ENCODE measurements at regions not wholly inside any gene's neighbourhood (a gene's known extent, or its start where the extent isn't known, plus 50 kb on each side); places are given as distances from the start of the nearest gene placed in this dataset.

- no peak overlapping the region for H2AFZ ChIP-seq (ENCODE audit: low read length)
- no peak overlapping the region for H3K4me2 ChIP-seq (ENCODE audit: low read length)
- no peaks in the 10 kb centered on the region for H4K20me1 ChIP-seq (ENCODE audit: insufficient read depth, low read length)
- no peak for TF ChIP-seq EZH2 (IDR thresholded peaks at IDR 0.05; ENCODE audit: borderline replicate concordance, low read length)
- TF ChIP-seq CTCF (IDR thresholded peaks at IDR 0.05; ENCODE audit: low read length): no peak
- no peak overlapping the region for H3K4me3 ChIP-seq (ENCODE audit: low read depth, low read length, poor library complexity, severe bottlenecking)
- H3K36me3 ChIP-seq (ENCODE audit: insufficient read depth, low read length): no peaks in the 10 kb centered on the region
- no peaks in the 10 kb centered on the region for H3K4me1 ChIP-seq (ENCODE audit: insufficient read depth, low read length, severe bottlenecking)
- no peaks in the 10 kb centered on the region for H3F3A ChIP-seq (ENCODE audit: insufficient read depth, low read length)
- no peak overlapping the region for H3K27ac ChIP-seq (ENCODE audit: low read depth, low read length, poor library complexity, severe bottlenecking)
- H3K79me2 ChIP-seq (ENCODE audit: insufficient read depth, low read length): no peaks in the 10 kb centered on the region
- H3K9ac ChIP-seq (ENCODE audit: low read length): no peak overlapping the region
- H3K9me3 ChIP-seq (ENCODE audit: low read length): no peaks in the 10 kb centered on the region
- H3K9me2 ChIP-seq (ENCODE audit: low read depth, low read length): no peaks in the 10 kb centered on the region
- no peaks in the 10 kb centered on the region for H3K27me3 ChIP-seq (ENCODE audit: insufficient read depth, low read length)
Observed at GRCh38 chr12:131557078-131557709, 153.7 kb upstream of the SFSWAP start.

- H3K27me3 ChIP-seq (ENCODE audit: insufficient read depth, low read length): no peaks in the 10 kb centered on the region
- H2AFZ ChIP-seq (ENCODE audit: low read length): no peak overlapping the region
- no peaks in the 10 kb centered on the region for H3K9me2 ChIP-seq (ENCODE audit: low read depth, low read length)
Observed at GRCh38 chr12:131559517-131560516, 151.1 kb upstream of the SFSWAP start.

GRCh38 chr12:131561051-131561450 is 149.8 kb upstream of the SFSWAP start:
- Histone ChIP-seq H2AFZ (ENCODE audit: low read length) (no peak overlapping the region), H3F3A (ENCODE audit: insufficient read depth, low read length) (no peaks in the 10 kb centered on the region), H3K9me3 (ENCODE audit: low read length) (no peaks in the 10 kb centered on the region), H4K20me1 (ENCODE audit: insufficient read depth, low read length) (no peaks in the 10 kb centered on the region), H3K9me2 (ENCODE audit: low read depth, low read length) (no peaks in the 10 kb centered on the region), H3K79me2 (ENCODE audit: insufficient read depth, low read length) (no peaks in the 10 kb centered on the region), H3K36me3 (ENCODE audit: insufficient read depth, low read length) (no peaks in the 10 kb centered on the region), H3K4me3 (ENCODE audit: low read depth, low read length, poor library complexity, severe bottlenecking) (no peak overlapping the region), H3K4me1 (ENCODE audit: insufficient read depth, low read length, severe bottlenecking) (no peaks in the 10 kb centered on the region), H3K27me3 (ENCODE audit: insufficient read depth, low read length) (no peaks in the 10 kb centered on the region), H3K9ac (ENCODE audit: low read length) (no peak overlapping the region), H3K4me2 (ENCODE audit: low read length) (no peak overlapping the region), H3K27ac (ENCODE audit: low read depth, low read length, poor library complexity, severe bottlenecking) (no peak overlapping the region)
- TF ChIP-seq EZH2 (IDR thresholded peaks at IDR 0.05; ENCODE audit: borderline replicate concordance, low read length): no peak
- no peak for TF ChIP-seq CTCF (IDR thresholded peaks at IDR 0.05; ENCODE audit: low read length)

More at GRCh38 chr12:131559517-131560516, 151.1 kb upstream of the SFSWAP start:
- Histone ChIP-seq H3K4me3 (ENCODE audit: low read depth, low read length, poor library complexity, severe bottlenecking) (no peak overlapping the region), H3K9ac (ENCODE audit: low read length) (no peak overlapping the region), H3K4me2 (ENCODE audit: low read length) (no peak overlapping the region), H4K20me1 (ENCODE audit: insufficient read depth, low read length) (no peaks in the 10 kb centered on the region), H3F3A (ENCODE audit: insufficient read depth, low read length) (no peaks in the 10 kb centered on the region), H3K9me3 (ENCODE audit: low read length) (no peaks in the 10 kb centered on the region), H3K79me2 (ENCODE audit: insufficient read depth, low read length) (no peaks in the 10 kb centered on the region), H3K4me1 (ENCODE audit: insufficient read depth, low read length, severe bottlenecking) (no peaks in the 10 kb centered on the region), H3K36me3 (ENCODE audit: insufficient read depth, low read length) (no peaks in the 10 kb centered on the region), H3K27ac (ENCODE audit: low read depth, low read length, poor library complexity, severe bottlenecking) (no peak overlapping the region)
- TF ChIP-seq CTCF (IDR thresholded peaks at IDR 0.05; ENCODE audit: low read length) (no peak), EZH2 (IDR thresholded peaks at IDR 0.05; ENCODE audit: borderline replicate concordance, low read length) (no peak)

All from OCI-LY1 (cell line).